ENCODE measurements at regions not wholly inside any gene's neighbourhood (a gene's known extent, or its start where the extent isn't known, plus 50 kb on each side); places are given as distances from the start of the nearest gene placed in this dataset.

DNA sequence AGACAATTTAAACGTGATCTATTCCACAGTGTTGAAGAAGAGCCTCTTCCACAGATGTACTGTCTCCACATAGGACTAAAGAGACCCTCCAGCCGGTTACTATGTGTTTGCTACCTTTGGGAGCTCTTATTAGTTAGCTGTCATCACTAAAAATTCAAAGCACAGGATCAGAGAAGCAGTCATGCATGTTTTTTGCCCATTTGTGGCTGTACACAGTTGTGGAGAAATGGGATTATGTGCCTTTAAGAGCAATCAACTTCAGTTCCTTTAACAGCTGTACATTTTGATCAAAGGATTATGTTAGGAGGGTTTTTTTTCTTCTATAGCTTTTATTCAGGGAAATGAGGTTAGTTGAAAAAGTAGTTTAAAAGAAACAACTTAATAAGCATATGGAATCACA lies 149.0 kb upstream of the SPOCK3 start:
- TF ChIP-seq CEBPB (IDR thresholded peaks at IDR 0.05; ENCODE audit: low read depth, low read length) (no peak), HDAC2 (IDR thresholded peaks at IDR 0.05; ENCODE audit: borderline replicate concordance in 1 of 2, low read depth in 2 of 2, low read length in 2 of 2) (no peak), POLR2A (IDR thresholded peaks at IDR 0.05; ENCODE audit: control extremely low read depth in 1 of 2, low read depth in 2 of 2, low read length in 2 of 2) (no peak), SIN3A (conservative IDR thresholded peaks at IDR 0.05 in 1 of 2, IDR thresholded peaks at IDR 0.05 in 1 of 2; ENCODE audit: low read depth in 1 of 2, low read length in 2 of 2) (no peak), JUND (IDR thresholded peaks at IDR 0.05; ENCODE audit: low read length) (no peak), RAD21 (IDR thresholded peaks at IDR 0.05 in 1 of 2, conservative IDR thresholded peaks at IDR 0.05 in 1 of 2; ENCODE audit: low read depth in 2 of 2, low read length in 2 of 2) (no peak), TEAD4 (IDR thresholded peaks at IDR 0.05; ENCODE audit: low read depth, low read length) (no peak), EZH2 (IDR thresholded peaks at IDR 0.05; ENCODE audit: low read depth, low read length, severe bottlenecking) (no peak), BRCA1 (IDR thresholded peaks at IDR 0.05; ENCODE audit: low read depth, low read length) (no peak)
- TF ChIP-seq, protein P1, sequence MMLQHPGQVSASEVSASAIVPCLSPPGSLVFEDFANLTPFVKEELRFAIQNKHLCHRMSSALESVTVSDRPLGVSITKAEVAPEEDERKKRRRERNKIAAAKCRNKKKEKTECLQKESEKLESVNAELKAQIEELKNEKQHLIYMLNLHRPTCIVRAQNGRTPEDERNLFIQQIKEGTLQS (IDR thresholded peaks at IDR 0.05; ENCODE audit: insufficient read depth, low read depth, low read length), result no peak
- TF ChIP-seq, protein P2, sequence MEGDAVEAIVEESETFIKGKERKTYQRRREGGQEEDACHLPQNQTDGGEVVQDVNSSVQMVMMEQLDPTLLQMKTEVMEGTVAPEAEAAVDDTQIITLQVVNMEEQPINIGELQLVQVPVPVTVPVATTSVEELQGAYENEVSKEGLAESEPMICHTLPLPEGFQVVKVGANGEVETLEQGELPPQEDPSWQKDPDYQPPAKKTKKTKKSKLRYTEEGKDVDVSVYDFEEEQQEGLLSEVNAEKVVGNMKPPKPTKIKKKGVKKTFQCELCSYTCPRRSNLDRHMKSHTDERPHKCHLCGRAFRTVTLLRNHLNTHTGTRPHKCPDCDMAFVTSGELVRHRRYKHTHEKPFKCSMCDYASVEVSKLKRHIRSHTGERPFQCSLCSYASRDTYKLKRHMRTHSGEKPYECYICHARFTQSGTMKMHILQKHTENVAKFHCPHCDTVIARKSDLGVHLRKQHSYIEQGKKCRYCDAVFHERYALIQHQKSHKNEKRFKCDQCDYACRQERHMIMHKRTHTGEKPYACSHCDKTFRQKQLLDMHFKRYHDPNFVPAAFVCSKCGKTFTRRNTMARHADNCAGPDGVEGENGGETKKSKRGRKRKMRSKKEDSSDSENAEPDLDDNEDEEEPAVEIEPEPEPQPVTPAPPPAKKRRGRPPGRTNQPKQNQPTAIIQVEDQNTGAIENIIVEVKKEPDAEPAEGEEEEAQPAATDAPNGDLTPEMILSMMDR (IDR thresholded peaks at IDR 0.05; ENCODE audit: control extremely low read depth in 1 of 3, insufficient read depth in 1 of 3, low read depth in 1 of 3, low read length in 3 of 3), result no peak
- TF ChIP-seq, protein P3, sequence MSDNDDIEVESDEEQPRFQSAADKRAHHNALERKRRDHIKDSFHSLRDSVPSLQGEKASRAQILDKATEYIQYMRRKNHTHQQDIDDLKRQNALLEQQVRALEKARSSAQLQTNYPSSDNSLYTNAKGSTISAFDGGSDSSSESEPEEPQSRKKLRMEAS (IDR thresholded peaks at IDR 0.05), result no peak
